HG03520 (cell line): ENCODE measurements at regions not wholly inside any gene's neighbourhood (a gene's known extent, or its start where the extent isn't known, plus 50 kb on each side); places are given as distances from the start of the nearest gene placed in this dataset.

Experiments
- ATAC-seq: cut with Tn5 transposase; IDR thresholded peaks from one replicate; pipeline ENCODE4 v1.9.1; 2021; ENCODE audit warnings: mild to moderate bottlenecking, moderate library complexity; ENCODE audit not compliant: unreplicated experiment

DNA sequence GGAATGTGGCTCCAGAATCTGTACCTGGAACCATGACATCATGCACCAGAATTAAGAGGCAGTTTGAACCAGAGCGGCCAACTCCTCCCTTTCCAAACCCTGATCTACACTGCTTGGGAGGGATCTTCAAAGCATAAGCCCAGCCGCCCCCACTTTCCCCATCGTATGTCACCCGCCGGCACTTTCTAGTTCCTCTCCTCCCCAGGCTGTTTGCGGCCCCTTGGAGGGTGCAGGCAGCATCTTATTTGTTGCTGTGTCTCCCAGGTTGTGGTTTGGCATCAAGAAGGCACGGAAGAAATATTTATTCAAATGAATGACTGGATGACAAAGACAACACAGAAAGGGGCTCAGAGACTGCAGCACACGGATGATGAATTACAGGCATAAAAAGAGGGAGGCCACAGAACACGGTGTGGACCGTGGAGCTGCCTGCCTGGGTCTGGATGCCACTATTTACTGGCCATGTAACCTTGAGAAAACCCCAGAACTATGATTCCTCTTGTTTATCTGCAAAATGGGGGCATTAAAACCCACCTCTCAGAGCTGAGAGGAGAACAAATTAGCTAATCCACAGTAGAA is 305.8 kb downstream of the EIPR1 start:
- ATAC-seq = no peak

DNA sequence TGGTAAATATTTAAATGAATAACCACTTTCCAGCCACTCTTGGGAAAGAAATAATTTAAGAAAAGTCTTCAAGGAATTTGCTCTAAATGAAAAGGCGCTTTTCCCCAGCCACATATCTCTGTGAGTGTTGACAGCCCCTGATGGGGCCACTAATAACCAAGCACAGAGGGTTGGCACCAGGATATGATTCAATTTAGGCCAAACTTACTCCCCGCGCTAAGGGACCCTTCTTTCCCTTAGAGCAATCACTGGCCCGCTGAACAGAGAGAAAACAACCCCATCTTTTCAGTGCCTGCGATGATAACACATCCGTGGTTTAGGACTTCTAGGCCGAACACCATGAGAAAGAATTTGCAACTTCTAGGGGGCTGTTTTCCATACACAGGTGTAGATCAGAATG is 310.8 kb downstream of the EIPR1 start:
- ATAC-seq = no peak

- no peak for ATAC-seq
Observed at GRCh38 chr2:3065928-3066327, 311.7 kb downstream of the EIPR1 start.

DNA sequence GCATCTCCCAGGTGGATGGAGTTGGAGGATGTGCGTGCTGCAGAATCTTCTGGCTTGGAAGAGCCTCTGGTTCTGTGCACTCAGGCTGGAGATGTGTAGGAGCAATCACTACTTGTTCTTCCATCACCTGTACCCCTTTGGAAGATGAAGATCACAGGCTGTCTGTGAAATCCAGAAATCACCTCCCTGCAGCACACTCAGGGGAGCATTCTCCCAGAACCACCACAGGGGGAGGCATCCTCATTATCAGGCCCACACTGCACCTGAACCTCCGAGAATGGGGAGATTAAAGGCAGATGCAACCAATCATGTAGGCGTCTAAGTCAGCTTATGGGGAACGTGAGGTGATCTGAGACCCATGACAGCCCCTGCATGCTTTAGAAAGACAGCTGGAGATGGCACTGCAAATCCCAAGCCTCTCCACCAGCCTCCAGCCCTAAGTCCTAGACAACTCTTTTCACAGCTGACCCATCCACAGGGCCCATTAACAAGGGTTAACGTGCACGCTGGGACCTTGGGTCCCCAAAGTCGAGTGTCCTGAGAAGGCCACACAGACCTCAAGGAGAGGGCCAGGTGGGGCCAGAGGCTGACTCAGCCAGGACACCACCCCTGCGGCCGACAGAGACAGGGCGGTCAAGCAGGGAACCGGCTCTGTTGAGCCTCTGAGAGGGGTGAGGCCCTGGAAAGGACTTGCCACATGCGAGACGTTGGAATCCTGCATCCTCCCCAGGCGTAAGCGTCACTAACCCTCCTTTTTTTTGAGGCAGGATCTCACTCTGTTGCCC is 314.9 kb downstream of the EIPR1 start:
- ATAC-seq = no peak

GRCh38 chr2:3060049-3060448 is 317.6 kb downstream of the EIPR1 start:
- ATAC-seq = no peak

DNA sequence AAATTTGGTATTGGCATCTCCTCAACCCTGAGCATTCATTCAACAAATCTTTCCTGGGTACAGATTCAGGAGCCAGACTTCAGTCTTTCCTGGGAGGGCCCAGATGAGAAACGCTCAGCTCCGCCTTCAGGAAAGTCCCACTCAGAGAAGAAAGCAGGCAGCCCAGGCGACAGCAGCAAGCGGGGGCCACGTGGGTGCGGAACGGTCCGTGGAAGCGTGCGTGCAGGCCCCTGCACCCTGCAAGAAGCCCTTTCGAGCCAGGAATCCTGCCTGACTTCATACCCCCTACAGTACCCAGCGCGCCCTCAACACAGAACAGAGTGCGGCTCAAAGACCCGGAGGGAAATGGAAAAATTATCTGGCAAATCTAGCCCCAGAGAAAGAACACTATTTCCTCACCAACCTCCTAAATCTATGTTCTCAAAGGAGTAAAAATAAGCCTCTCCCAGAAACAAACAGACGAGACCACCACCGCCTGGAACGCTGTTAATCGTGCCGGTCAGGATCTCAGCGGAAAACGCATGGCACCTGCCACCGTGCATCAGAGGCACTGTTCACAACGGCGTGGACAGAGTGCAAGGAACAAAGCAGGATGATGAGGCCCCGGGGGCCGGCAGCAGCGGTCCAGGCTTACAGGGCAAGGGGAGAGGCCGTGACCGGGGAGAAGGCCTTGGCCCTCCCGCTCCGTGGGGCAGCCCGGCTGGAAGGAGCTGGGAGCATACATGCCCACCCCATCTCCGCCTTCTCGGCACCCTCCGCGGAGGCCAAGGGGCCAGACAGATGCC is 318.3 kb downstream of the EIPR1 start:
- ATAC-seq = no peak

DNA sequence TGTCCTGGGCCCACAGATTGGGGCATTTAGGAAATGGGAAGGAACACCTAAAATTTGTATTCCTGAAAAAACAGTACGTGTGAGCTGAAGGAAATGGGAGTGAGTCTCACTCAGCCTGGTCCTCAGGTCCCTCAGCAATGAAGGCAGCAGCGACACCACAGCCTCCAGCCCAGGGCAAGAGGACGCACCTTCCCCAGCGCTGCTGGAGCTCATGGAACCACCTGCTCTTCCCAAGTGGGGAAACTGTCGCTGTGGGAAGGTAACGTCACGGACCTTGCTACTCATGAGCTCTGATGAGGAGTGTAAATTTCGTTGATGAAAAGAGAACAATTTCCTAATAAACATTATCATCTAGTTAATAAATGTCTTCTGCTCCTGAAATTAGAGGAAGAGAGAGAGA is 323.6 kb downstream of the EIPR1 start:
- ATAC-seq = no peak

DNA sequence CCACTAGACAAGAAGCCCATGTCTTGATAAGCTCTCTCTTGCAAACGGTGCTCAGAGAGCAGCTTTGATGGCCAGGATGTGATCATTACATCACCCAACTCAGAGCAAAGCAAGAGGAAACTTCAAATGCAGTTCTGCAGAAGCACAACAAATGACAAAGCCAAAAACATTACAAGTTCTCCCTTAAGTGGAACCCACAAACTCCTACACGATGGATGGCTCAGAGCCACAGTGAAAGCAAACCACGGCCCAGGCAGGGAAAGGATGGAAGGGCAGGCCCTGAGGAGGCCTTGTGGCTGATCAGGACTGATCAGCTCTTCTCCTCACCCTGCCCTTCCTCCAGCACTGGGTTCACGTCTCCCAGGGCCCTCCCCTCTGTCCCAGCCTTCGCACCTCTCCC is 326.4 kb downstream of the EIPR1 start:
- no peak for ATAC-seq

DNA sequence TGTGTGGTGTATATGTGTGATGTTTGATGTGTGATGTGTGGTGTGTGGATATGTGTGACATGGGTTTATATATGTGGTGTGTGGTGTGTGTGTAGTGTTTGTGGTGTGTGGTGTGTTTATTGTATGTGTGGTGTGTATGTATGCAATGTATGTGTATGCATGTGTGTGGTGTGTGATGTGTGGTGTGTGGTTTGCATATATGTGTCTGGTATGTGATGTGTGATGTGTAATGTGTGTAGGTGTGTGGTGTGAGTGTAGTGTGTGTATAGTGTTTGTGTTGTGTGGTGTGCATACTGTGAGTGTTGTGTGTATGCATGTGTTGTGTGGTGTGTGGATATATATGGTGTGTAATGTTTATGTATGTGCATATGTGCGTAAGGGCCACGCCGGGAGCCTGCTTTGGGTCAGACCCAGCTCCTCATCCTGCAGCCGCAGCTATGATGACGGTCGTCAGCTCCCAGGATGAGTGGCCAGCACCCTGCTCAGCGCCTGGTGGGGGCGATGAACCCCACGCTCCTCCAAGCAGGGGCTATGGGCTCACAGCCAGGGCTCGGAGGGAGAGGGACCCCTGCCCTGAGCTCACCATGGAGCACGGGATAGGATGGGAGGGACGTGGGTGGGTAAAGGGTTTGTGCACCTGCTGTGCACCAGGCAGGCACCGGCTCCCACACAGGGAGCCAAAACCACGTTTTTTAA is 331.3 kb downstream of the EIPR1 start:
- ATAC-seq = no peak

- ATAC-seq = no peak
Observed at GRCh38 chr2:3045318-3045921, 332.2 kb downstream of the EIPR1 start.

DNA sequence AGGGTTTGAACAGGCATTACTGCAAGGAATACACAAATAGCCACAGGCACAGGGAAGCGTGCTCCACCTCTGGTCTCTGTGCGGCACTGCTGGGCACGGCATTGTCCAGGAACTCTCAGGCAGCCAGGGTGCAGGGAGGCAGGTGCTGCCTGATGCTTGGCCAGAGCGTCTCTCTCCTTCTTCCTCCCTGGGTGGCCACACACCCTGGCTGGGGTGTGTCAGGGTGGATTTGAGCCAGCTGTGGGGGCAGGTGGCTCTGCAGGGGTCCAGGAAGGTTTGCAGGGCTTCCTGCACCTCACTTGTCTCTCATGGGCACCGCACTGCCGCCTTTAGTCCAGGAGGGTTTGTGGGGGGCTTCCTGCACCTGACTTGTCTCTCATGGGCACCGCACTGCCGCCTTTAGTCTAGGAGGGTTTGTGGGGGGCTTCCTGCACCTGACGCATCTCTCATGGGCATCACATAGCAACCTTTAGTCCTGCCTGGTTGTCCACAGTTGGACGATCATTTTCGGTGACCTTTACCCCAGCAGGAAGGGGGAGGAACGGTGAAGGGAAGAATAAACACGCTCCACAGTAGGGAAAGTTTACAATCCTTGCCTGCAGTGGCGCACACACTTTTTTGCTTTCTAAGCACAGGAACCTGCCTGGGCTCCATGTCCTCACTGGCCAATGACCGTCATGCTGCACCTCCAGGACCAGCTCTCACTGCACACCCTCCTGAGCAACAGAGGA is 332.9 kb downstream of the EIPR1 start:
- ATAC-seq = no peak

DNA sequence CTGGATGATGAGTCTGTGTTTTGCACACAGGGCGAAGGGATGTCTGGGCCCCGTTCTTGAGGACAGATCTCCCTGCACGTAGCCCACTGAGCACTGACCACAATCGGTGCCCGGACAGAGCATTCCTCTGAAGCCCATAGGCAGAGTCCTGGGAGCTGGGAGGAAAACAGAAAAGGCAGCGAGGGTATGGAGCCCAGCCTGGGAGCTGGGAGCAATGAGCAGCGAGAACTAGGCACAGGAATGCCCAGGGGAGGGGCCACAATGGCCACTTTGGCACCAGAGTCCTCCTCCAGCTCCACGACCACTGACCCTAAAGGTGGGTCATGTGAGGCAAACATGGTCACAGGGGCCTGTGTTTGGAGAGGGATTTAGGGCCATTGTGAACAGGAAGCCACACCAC is 333.9 kb downstream of the EIPR1 start:
- ATAC-seq = no peak

DNA sequence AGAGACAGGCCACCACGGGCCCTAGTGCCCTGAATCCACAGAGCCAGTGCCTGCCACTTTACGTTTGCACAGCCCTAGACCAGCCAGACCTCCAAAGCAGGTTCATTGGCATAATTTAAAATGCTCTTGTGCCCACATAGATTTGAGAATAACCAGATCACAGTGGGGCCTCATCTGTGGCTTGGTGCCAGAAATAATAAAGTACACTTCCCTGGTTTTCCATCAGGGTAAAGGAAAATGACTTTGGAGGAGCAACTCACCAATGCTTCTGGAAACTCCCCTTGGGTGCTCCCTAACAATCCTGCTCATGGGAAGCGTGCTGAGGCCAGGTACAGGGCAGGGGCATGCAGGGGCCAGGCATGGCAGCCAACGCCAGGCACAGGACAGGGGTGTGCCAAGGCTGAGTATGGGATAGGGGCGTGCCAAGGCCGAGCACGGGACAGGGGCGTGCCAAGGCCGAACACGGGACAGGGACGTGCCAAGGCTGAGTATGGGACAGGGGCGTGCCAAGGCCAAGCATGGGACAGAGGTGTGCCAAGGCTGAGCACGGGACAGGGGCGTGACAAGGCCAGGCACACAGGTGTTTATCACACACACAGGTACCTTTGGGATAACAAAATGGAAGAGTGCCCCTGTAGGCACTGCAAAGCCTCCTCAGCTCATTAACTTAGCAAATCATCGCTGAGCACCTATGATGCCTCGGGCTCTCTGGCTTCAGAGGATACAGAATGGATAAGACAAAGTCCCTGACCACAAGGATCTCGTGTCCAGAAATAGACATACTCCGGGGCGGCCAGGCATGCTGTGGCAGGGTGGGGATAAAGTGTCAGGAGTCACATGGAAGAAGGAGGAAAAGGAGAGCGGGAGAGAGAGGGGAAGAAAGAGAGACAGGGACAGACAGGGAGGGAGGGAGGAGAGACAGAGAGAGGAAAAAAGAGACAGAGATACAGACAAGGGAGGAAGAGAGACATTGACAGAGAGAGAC is 334.7 kb downstream of the EIPR1 start:
- no peak for ATAC-seq

- no peak for ATAC-seq
Observed at GRCh38 chr2:3041841-3042600, 335.6 kb downstream of the EIPR1 start.

- ATAC-seq = no peak
Observed at GRCh38 chr2:3041246-3041645, 336.4 kb downstream of the EIPR1 start.

DNA sequence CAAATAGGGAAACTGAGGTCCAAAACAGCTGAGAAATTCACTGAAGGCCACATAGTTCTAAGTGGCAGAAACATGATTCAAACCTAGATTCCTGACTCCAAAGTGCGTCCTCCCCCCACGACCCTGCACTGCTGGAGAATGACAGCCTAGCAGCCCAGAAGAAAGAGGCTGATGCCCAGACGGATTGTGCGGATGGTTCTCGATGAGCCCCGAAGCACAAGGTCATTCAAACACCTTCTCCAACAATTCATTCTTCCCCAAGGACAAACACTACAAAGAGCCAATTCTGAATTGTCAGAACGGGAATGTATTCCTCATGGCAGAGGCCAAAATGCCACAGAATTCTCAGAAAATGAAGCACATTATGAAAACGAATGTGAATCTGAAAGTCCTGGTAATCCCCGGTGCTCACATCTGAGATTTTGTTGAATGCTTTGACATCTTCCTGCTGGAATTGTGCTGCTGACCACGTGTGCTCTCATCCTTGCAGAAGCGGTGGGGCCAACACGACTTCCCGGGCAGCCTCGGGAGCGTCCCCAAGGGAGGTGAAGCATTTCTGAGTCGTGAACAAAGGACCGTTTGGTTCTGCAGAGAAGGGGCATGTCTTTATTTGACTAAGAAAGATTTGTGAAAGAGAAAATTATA is 337.0 kb downstream of the EIPR1 start:
- ATAC-seq = no peak

DNA sequence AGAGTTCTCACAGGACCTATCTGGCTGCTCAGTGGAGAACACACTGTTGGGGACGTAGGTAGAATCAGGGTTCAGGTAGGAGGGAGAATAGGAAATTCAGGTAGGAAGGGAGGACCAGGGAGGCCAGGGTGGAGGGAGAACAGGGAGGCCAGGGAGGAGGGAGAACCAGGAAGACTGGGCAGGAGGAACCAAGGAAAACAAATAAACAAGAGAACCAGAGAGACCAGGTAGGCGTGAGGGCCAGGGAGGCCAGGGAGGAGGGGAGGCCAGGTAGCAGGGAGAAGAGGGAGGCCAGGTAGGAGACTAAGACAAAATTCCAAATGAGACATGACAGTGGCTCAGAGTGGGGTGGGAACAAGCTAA is 337.6 kb downstream of the EIPR1 start:
- ATAC-seq = no peak
